Duodenal mucosa (tissue), 2 donors: ENCODE measurements at regions not wholly inside any gene's neighbourhood (a gene's known extent, or its start where the extent isn't known, plus 50 kb on each side); places are given as distances from the start of the nearest gene placed in this dataset.

ENCODE experiments used
- H3K27ac ChIP-seq: one replicate; pipeline ENCODE4 v1.7.0; 2013; ENCODE audit warnings: low read depth, low read length
- H3K27me3 ChIP-seq, 2 donors: one replicate each; pipeline ENCODE4 v1.7.0; 2013; ENCODE audit warnings: low read length in 2 of 2, control low read depth in 1 of 2; ENCODE audit not compliant: insufficient read depth in 2 of 2, control insufficient read depth in 1 of 2
- H3K36me3 ChIP-seq, 2 donors: one replicate each; pipeline ENCODE4 v1.7.0; 2013; ENCODE audit warnings: low read length in 2 of 2, control low read depth in 1 of 2; ENCODE audit not compliant: insufficient read depth in 2 of 2, control insufficient read depth in 1 of 2
- H3K4me1 ChIP-seq, 2 donors: one replicate each; pipeline ENCODE4 v1.7.0; 2013; ENCODE audit warnings: low read length in 2 of 2, control low read depth in 1 of 2; ENCODE audit not compliant: insufficient read depth in 2 of 2, control insufficient read depth in 1 of 2
- H3K4me3 ChIP-seq, 2 donors: one replicate each; pipeline ENCODE4 v1.7.0; 2013; ENCODE audit warnings: low read length in 2 of 2, low read depth in 1 of 2
- H3K9ac ChIP-seq, 2 donors: one replicate each; pipeline ENCODE4 v1.7.0; 2013; ENCODE audit warnings: low read length in 2 of 2, low read depth in 1 of 2
- H3K9me3 ChIP-seq, 2 donors: one replicate each; pipeline ENCODE4 v1.7.0; 2013; ENCODE audit warnings: low read length in 2 of 2, control low read depth in 1 of 2; ENCODE audit not compliant: control insufficient read depth in 1 of 2

DNA sequence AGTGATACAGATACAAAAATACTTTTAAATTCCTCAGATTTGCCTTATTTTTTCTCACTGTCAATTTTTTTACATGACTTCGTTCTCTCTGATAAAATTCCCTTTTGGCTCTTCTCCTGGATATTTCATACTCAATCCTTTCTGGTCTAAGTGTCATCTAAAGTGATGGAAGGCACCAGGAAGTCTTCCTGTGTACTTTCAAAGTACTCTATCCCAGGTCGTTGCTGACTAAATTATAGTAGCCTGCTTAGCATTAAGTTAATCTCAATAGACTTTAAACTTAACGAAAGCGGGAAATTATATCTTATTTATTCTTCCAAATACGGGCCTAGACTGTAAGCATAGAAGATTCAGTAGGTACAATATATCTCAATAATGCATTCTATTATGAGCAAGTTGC lies 67.8 kb downstream of the CASP12 start:
- Histone ChIP-seq H3K9ac (no peak overlapping the region), H3K4me1 (no peaks in the 10 kb centered on the region)

DNA sequence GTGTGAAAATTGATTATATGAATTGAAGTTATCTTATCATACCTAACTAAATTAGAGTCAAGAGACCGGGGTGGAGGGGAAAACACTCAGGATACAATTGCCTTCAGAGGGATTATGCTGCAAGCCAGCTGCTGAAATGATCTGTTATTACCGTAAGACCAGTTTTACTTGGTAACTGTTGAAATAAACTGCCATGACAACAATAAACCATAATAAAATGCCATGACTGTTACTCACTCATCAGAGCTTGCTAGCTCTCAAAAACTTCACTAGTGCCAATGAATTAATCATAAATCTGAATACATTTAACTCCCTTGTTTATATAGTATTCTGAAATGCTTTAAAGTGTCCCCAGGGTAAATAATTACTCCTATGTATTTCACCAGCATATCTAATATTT lies 68.2 kb downstream of the CASP12 start:
- H3K9ac ChIP-seq = no peak overlapping the region
- no peaks in the 10 kb centered on the region for H3K36me3 ChIP-seq
- no peak overlapping the region for H3K27ac ChIP-seq
- H3K4me1 ChIP-seq = no peaks in the 10 kb centered on the region
- no peaks in the 10 kb centered on the region for H3K27me3 ChIP-seq
- H3K4me3 ChIP-seq = no peak overlapping the region
- no peaks in the 10 kb centered on the region for H3K9me3 ChIP-seq

More for the DNA sequence above, 67.8 kb downstream of the CASP12 start:
- H3K27me3 ChIP-seq = no peaks in the 10 kb centered on the region
- H3K27ac ChIP-seq = no peak overlapping the region
- H3K4me3 ChIP-seq = no peak overlapping the region
- no peaks in the 10 kb centered on the region for H3K9me3 ChIP-seq
- no peaks in the 10 kb centered on the region for H3K36me3 ChIP-seq

DNA sequence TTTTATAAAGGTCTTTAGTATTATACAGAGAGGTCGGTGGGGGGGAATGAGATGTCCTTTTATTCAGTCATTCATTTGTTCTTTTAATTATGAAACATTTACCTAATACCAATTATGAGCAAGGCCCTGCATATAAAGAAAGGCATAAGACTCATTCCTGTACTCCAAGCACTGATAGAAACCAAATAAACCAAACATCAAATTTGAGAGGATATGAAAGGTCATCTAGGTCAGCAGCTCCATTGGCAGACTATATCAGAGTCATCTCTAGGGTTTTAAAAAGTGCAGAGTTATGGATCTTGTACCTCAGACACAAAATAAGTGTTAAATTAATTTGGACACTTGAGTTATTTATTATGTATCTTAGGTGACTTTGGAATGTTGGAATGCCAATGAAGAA lies 71.5 kb downstream of the CASP12 start:
- Histone ChIP-seq H3K36me3 (no peaks in the 10 kb centered on the region), H3K27me3 (no peaks in the 10 kb centered on the region), H3K4me3 (no peak overlapping the region), H3K4me1 (no peaks in the 10 kb centered on the region), H3K27ac (no peak overlapping the region), H3K9ac (no peak overlapping the region), H3K9me3 (no peaks in the 10 kb centered on the region)

DNA sequence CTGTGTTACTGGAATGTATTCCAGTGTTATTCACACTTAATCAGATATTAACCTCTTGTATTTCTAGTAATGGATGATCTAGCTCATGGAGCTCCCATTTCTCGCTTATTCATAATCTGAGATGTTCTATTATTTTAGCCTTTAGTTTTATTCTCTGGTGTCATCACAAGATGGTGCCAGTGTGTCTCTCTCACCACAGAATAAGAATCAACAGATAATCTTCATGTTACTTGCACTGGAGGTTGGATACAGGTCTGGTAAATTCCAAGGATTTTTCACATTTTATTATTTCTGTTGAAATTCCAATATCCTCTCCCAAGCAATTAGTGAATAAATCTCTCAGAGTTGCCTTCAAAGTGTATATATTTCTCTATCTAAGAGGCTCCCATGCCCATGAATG lies 74.6 kb downstream of the CASP12 start:
- Histone ChIP-seq H3K4me3 (no peak overlapping the region), H3K36me3 (no peaks in the 10 kb centered on the region), H3K27ac (no peak overlapping the region), H3K27me3 (no peaks in the 10 kb centered on the region), H3K9me3 (no peaks in the 10 kb centered on the region), H3K9ac (no peak overlapping the region), H3K4me1 (no peaks in the 10 kb centered on the region)

- Histone ChIP-seq H3K9me3 (no peaks in the 10 kb centered on the region), H3K27me3 (no peaks in the 10 kb centered on the region), H3K27ac (no peak overlapping the region), H3K4me3 (no peak overlapping the region), H3K4me1 (no peaks in the 10 kb centered on the region), H3K9ac (no peak overlapping the region), H3K36me3 (no peaks in the 10 kb centered on the region)
These were observed 77.8 kb downstream of the CASP12 start for GRCh38 chr11:104820431-104820830.

GRCh38 chr11:104819603-104820002 lies 78.7 kb downstream of the CASP12 start:
- H3K27me3 ChIP-seq = no peaks in the 10 kb centered on the region
- no peak overlapping the region for H3K4me3 ChIP-seq
- H3K36me3 ChIP-seq = no peaks in the 10 kb centered on the region
- no peaks in the 10 kb centered on the region for H3K4me1 ChIP-seq
- H3K27ac ChIP-seq = no peak overlapping the region
- no peak overlapping the region for H3K9ac ChIP-seq
- no peaks in the 10 kb centered on the region for H3K9me3 ChIP-seq

GRCh38 chr11:104819107-104819506 lies 79.2 kb downstream of the CASP12 start:
- H3K4me3 ChIP-seq = no peak overlapping the region

GRCh38 chr11:104817973-104818372 lies 80.3 kb downstream of the CASP12 start:
- no peaks in the 10 kb centered on the region for H3K4me1 ChIP-seq
- H3K27ac ChIP-seq = no peak overlapping the region
- H3K4me3 ChIP-seq = no peak overlapping the region
- no peaks in the 10 kb centered on the region for H3K27me3 ChIP-seq
- no peaks in the 10 kb centered on the region for H3K9me3 ChIP-seq
- H3K36me3 ChIP-seq = no peaks in the 10 kb centered on the region
- no peak overlapping the region for H3K9ac ChIP-seq

More at GRCh38 chr11:104819107-104819506, 79.2 kb downstream of the CASP12 start:
- H3K27ac ChIP-seq = no peak overlapping the region
- H3K9me3 ChIP-seq = no peaks in the 10 kb centered on the region
- no peak overlapping the region for H3K9ac ChIP-seq
- no peaks in the 10 kb centered on the region for H3K27me3 ChIP-seq
- H3K36me3 ChIP-seq = no peaks in the 10 kb centered on the region
- H3K4me1 ChIP-seq = no peaks in the 10 kb centered on the region

- no peaks in the 10 kb centered on the region for H3K27me3 ChIP-seq
These were observed 84.7 kb downstream of the CASP12 start for GRCh38 chr11:104813532-104813931.

GRCh38 chr11:104812103-104812788 lies 86.0 kb downstream of the CASP12 start:
- H3K27ac ChIP-seq = no peak overlapping the region
- no peak overlapping the region for H3K4me3 ChIP-seq
- H3K36me3 ChIP-seq = no peaks in the 10 kb centered on the region
- no peak overlapping the region for H3K9ac ChIP-seq
- H3K9me3 ChIP-seq = no peaks in the 10 kb centered on the region
- H3K4me1 ChIP-seq = no peaks in the 10 kb centered on the region
- no peaks in the 10 kb centered on the region for H3K27me3 ChIP-seq

More at GRCh38 chr11:104813532-104813931, 84.7 kb downstream of the CASP12 start:
- H3K9me3 ChIP-seq = no peaks in the 10 kb centered on the region
- H3K36me3 ChIP-seq = no peaks in the 10 kb centered on the region
- H3K9ac ChIP-seq = no peak overlapping the region
- no peaks in the 10 kb centered on the region for H3K4me1 ChIP-seq
- no peak overlapping the region for H3K4me3 ChIP-seq
- H3K27ac ChIP-seq = no peak overlapping the region
